GM21515 (cell line): ENCODE measurements at regions not wholly inside any gene's neighbourhood (a gene's known extent, or its start where the extent isn't known, plus 50 kb on each side); places are given as distances from the start of the nearest gene placed in this dataset.

Experiments used
- ATAC-seq: cut with Tn5 transposase; IDR thresholded peaks from one replicate; pipeline ENCODE4 v1.9.1; 2021; ENCODE audit not compliant: unreplicated experiment

- ATAC-seq: no peak
These were observed 156.4 kb downstream of the OMA1 start for GRCh38 chr1:58390091-58390490.

- ATAC-seq: no peak
These were observed 166.2 kb downstream of the OMA1 start for GRCh38 chr1:58380345-58380744.

GRCh38 chr1:58367217-58367616 lies 179.3 kb downstream of the OMA1 start:
- no peak for ATAC-seq

GRCh38 chr1:58365328-58365727 lies 181.2 kb downstream of the OMA1 start:
- ATAC-seq: no peak

- ATAC-seq: no peak
These were observed 182.9 kb downstream of the OMA1 start for GRCh38 chr1:58363585-58363984.

GRCh38 chr1:58361134-58361533 lies 185.4 kb downstream of the OMA1 start:
- ATAC-seq: no peak

GRCh38 chr1:58358346-58358745 lies 188.2 kb downstream of the OMA1 start:
- ATAC-seq: no peak

GRCh38 chr1:58356402-58356801 lies 190.1 kb downstream of the OMA1 start:
- no peak for ATAC-seq

- ATAC-seq: no peak
These were observed 193.4 kb downstream of the OMA1 start for GRCh38 chr1:58353168-58353567.

- ATAC-seq: no peak
These were observed 193.9 kb downstream of the OMA1 start for GRCh38 chr1:58352476-58353092.

GRCh38 chr1:58346036-58346355 lies 200.5 kb downstream of the OMA1 start:
- ATAC-seq: no peak

GRCh38 chr1:58345215-58346035 lies 201.1 kb downstream of the OMA1 start:
- no peak for ATAC-seq

GRCh38 chr1:58340185-58340584 lies 206.3 kb downstream of the OMA1 start:
- no peak for ATAC-seq

GRCh38 chr1:58338081-58338480 lies 208.4 kb downstream of the OMA1 start:
- no peak for ATAC-seq

- no peak for ATAC-seq
These were observed 213.0 kb downstream of the OMA1 start for GRCh38 chr1:58333511-58333910.

GRCh38 chr1:58331156-58331555 lies 215.4 kb downstream of the OMA1 start:
- ATAC-seq: no peak

GRCh38 chr1:58325866-58326265 lies 220.7 kb downstream of the OMA1 start:
- no peak for ATAC-seq

- no peak for ATAC-seq
These were observed 222.0 kb downstream of the OMA1 start for GRCh38 chr1:58324558-58324957.

GRCh38 chr1:58318157-58319005 lies 228.1 kb downstream of the OMA1 start:
- no peak for ATAC-seq

GRCh38 chr1:58317694-58318093 lies 228.8 kb downstream of the OMA1 start:
- ATAC-seq: no peak

- no peak for ATAC-seq
These were observed 229.4 kb downstream of the OMA1 start for GRCh38 chr1:58317086-58317485.

GRCh38 chr1:58316141-58316540 lies 230.4 kb downstream of the OMA1 start:
- ATAC-seq: no peak
